ENCODE measurements at regions not wholly inside any gene's neighbourhood (a gene's known extent, or its start where the extent isn't known, plus 50 kb on each side); places are given as distances from the start of the nearest gene placed in this dataset.
A peak's percentile ranks its signal among the peaks of the same experiment; 100 is the strongest.

DNA sequence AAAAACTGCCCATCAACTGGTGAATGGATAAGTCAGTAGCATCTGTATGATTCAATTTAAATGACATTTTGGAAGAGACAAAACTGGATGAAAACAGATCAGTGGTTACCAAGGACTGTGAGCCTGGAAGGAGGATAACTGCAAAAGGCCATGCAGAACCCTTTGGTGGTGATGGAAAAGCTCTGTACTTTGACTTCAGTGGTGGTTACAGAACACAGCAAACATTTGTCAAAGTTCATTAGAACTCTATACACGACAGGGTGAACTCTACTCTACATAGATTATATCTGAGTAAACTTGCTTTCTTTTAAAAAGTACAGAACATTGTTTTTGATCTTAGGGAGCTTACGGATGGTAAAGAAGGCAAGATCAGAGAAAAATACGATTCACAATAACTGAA is 111.9 kb upstream of the HTR1E start:
- no peak overlapping the region for H3K27ac ChIP-seq
- no peaks in the 10 kb centered on the region for H3K27me3 ChIP-seq
- no peaks in the 10 kb centered on the region for H3K9me3 ChIP-seq
- H3K36me3 ChIP-seq: no peaks in the 10 kb centered on the region
- TF ChIP-seq, protein P1, sequence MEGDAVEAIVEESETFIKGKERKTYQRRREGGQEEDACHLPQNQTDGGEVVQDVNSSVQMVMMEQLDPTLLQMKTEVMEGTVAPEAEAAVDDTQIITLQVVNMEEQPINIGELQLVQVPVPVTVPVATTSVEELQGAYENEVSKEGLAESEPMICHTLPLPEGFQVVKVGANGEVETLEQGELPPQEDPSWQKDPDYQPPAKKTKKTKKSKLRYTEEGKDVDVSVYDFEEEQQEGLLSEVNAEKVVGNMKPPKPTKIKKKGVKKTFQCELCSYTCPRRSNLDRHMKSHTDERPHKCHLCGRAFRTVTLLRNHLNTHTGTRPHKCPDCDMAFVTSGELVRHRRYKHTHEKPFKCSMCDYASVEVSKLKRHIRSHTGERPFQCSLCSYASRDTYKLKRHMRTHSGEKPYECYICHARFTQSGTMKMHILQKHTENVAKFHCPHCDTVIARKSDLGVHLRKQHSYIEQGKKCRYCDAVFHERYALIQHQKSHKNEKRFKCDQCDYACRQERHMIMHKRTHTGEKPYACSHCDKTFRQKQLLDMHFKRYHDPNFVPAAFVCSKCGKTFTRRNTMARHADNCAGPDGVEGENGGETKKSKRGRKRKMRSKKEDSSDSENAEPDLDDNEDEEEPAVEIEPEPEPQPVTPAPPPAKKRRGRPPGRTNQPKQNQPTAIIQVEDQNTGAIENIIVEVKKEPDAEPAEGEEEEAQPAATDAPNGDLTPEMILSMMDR (IDR thresholded peaks at IDR 0.05): no peak
- FAIRE-seq (no peak), ATAC-seq (no peak), DNase-seq (no peak)
- no peak overlapping the region for H3K4me3 ChIP-seq
- H3K4me1 ChIP-seq: peaks cover 0 to 4% (median 0%) of the 10 kb centered on the region in 3 donors
- intact Hi-C loops (cut with DNase I): no loop called here
- WGBS, 2 donors: 53 to 58% methylated on average over 3 of the region's 3 CpGs

DNA sequence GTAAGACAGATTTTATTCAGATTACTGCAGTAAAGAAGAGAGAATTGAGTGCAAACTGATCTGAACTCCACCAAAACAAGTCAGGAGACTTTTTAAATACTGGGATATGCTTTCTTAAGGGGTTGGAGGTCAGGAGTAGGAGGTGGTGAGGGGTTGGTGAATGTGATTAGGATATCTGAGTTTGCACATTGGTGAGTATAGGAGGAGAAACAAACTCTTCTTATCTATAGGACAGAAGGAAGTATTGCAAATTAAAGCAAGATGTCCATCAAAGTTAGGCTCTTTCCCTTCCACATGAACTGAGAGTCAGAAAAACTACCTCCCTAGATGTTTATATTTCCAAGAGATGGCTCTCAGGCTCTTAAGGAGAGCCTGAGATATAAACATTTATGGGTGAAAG is 114.6 kb upstream of the HTR1E start:
- Histone ChIP-seq H3K36me3 (no peaks in the 10 kb centered on the region), H3K4me1 (peaks cover 0 to 2% (median 0%) of the 10 kb centered on the region in 3 donors), H3K4me3 (no peak overlapping the region), H3K27ac (no peak overlapping the region), H3K27me3 (no peaks in the 10 kb centered on the region), H3K9me3 (no peaks in the 10 kb centered on the region)
- TF ChIP-seq, protein P1 (IDR thresholded peaks at IDR 0.05): no peak
- intact Hi-C loops (cut with DNase I): no loop called here
- ATAC-seq: no peak
- DNase-seq: no peak
- no peak for FAIRE-seq

DNA sequence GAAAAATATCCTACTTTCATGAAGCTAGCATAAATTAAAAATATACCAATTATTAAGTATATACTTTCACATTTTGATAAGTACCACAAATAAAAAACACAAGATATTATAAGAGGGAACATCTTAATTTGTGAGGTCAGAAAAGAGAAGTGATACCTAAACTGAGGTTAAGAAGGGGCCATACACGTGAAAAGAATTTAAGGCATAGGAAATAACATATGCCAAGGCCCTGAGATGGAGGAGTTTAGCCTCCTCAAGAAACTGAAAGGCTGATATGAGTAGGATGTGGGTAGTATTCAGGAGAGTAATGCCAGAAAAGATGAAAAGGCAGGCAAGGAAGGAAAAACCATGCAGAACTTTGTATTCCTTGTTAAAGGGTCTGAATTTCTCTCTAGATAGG is 116.6 kb upstream of the HTR1E start:
- H3K4me3 ChIP-seq: no peak overlapping the region
- FAIRE-seq (no peak), ATAC-seq (no peak)

DNA sequence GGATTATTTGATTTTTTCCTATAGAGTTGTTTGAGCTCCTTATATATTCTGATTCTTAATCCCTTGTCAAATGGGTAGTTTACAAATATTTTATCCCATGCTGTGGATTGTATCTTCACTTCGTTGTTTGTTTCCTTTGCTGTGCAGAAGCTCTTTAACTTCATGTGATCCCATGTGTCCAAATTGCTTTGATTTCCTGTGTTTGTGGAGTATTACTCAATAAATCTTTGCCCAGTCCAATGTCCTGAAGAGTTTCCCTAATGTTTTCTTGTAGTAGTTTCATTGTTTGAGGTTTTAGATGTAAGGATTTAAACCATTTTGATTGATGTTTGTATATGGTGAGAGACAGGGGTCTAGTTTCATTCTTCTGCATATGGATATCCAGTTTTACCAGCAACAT is 143.7 kb upstream of the HTR1E start:
- Histone ChIP-seq H3K4me3 (no peak overlapping the region), H3K9me3 (no peaks in the 10 kb centered on the region), H3K27ac (no peak overlapping the region), H3K4me1 (no peaks in the 10 kb centered on the region), H3K36me3 (no peaks in the 10 kb centered on the region), H3K27me3 (no peaks in the 10 kb centered on the region)
- TF ChIP-seq, protein P1 (IDR thresholded peaks at IDR 0.05): no peak
- 53 to 69% methylated on average over 1 of the region's 1 CpG for WGBS, 2 donors
- intact Hi-C loops (cut with DNase I): no loop called here
- no peak for FAIRE-seq
- no peak for DNase-seq
- ATAC-seq: no peak

More for the DNA sequence above, 116.6 kb upstream of the HTR1E start:
- Histone ChIP-seq H3K36me3 (no peaks in the 10 kb centered on the region), H3K4me1 (no peaks in the 10 kb centered on the region), H3K9me3 (no peaks in the 10 kb centered on the region), H3K27me3 (no peaks in the 10 kb centered on the region), H3K27ac (no peak overlapping the region)
- no peak for DNase-seq
- intact Hi-C loops (cut with DNase I): no loop called here
- TF ChIP-seq, protein P1 (IDR thresholded peaks at IDR 0.05): no peak
- 32 to 39% methylated on average over 1 of the region's 1 CpG for WGBS, 2 donors

DNA sequence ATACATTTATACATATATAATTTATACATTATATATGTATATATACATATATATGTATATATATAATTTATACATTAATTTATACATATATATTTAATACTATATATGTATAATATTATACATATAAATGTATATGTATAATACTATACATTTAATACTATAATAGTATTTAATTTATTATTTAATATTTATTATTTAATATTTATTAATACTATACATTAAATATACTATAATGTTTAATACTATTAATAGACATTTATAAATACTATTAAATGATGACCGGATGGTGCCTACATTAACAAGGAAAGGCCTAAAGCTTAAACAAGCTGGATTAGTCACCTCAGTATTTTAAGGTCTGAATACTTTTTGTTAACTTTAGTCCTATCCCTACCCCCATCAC is 145.9 kb upstream of the HTR1E start:
- no peaks in the 10 kb centered on the region for H3K4me1 ChIP-seq
- no peaks in the 10 kb centered on the region for H3K27me3 ChIP-seq
- DNase-seq (no peak), FAIRE-seq (peak; percentile 98), ATAC-seq (no peak)
- no peak overlapping the region for H3K27ac ChIP-seq
- TF ChIP-seq, protein P1 (IDR thresholded peaks at IDR 0.05): no peak
- 64 to 91% methylated on average over 1 of the region's 1 CpG for WGBS, 2 donors
- no peaks in the 10 kb centered on the region for H3K36me3 ChIP-seq
- intact Hi-C loops (cut with DNase I): no loop called here
- H3K9me3 ChIP-seq: no peaks in the 10 kb centered on the region
- no peak overlapping the region for H3K4me3 ChIP-seq
